Neural progenitor cell (in vitro differentiated cells): ENCODE measurements at regions not wholly inside any gene's neighbourhood (a gene's known extent, or its start where the extent isn't known, plus 50 kb on each side); places are given as distances from the start of the nearest gene placed in this dataset.
A peak's percentile ranks its signal among the peaks of the same experiment; 100 is the strongest.

Experiments used
- DNase-seq: peaks from one replicate; pipeline ENCODE4 v3.0.0-alpha.2; 2016; ENCODE audit warnings: low spot score
- H2AFZ ChIP-seq: fragments of 200-600 bp; sonication (generic); replicated peaks from 2 replicates; pipeline ENCODE4 v1.6.1; 2016; ENCODE audit warnings: antibody characterized with exemption
- H3F3A ChIP-seq: fragments of 200-600 bp; sonication (generic); 2 replicates; pipeline ENCODE4 v1.6.1; 2016; ENCODE audit warnings: antibody characterized with exemption, low read depth
- H3K27ac ChIP-seq: fragments of 200-600 bp; sonication (generic); 2 replicates; pipeline ENCODE4 v1.5.1; 2016; ENCODE audit warnings: mild to moderate bottlenecking
- H3K27me3 ChIP-seq: fragments of 200-600 bp; sonication (generic); 2 replicates; pipeline ENCODE4 v1.6.1; 2016; ENCODE audit warnings: mild to moderate bottlenecking, moderate library complexity
- H3K36me3 ChIP-seq: fragments of 200-600 bp; sonication (generic); 2 replicates; pipeline ENCODE4 v1.5.1; 2016
- H3K4me1 ChIP-seq: fragments of 200-600 bp; sonication (generic); 2 replicates; pipeline ENCODE4 v1.6.1; 2016; ENCODE audit warnings: mixed run types
- H3K4me2 ChIP-seq: fragments of 200-600 bp; sonication (generic); 2 replicates; pipeline ENCODE4 v1.6.1; 2016
- H3K4me3 ChIP-seq: fragments of 200-600 bp; sonication (generic); 2 replicates; pipeline ENCODE4 v1.5.1; 2016
- H3K79me2 ChIP-seq: fragments of 200-600 bp; sonication (generic); 2 replicates; pipeline ENCODE4 v1.6.1; 2016; ENCODE audit warnings: low read depth
- H3K9ac ChIP-seq: fragments of 200-600 bp; sonication (generic); 2 replicates; pipeline ENCODE4 v1.6.1; 2016
- H3K9me3 ChIP-seq: fragments of 200-600 bp; sonication (generic); 2 replicates; pipeline ENCODE4 v1.5.1; 2016; ENCODE audit warnings: low read depth
- H4K20me1 ChIP-seq: fragments of 200-600 bp; sonication (generic); 2 replicates; pipeline ENCODE4 v1.6.1; 2016; ENCODE audit warnings: low read depth
- H3K27ac Mint-ChIP-seq: 3 replicates; pipeline ENCODE4 v1.8.0; 2021; ENCODE audit warnings: mixed read lengths
- H3K27me3 Mint-ChIP-seq: 2 replicates; pipeline ENCODE4 v1.8.0; 2022; ENCODE audit warnings: low read depth, mild to moderate bottlenecking, inconsistent platforms, moderate library complexity, mixed read lengths; ENCODE audit not compliant: insufficient read depth
- H3K36me3 Mint-ChIP-seq: 3 replicates; pipeline ENCODE4 v1.8.0; 2021; ENCODE audit warnings: mixed read lengths
- H3K4me1 Mint-ChIP-seq: 3 replicates; pipeline ENCODE4 v1.8.0; 2021; ENCODE audit warnings: mixed read lengths
- H3K4me3 Mint-ChIP-seq: 3 replicates; pipeline ENCODE4 v1.8.0; 2021; ENCODE audit warnings: mild to moderate bottlenecking, moderate library complexity, mixed read lengths
- H3K9me3 Mint-ChIP-seq: 3 replicates; pipeline ENCODE4 v1.8.0; 2020; ENCODE audit warnings: mixed read lengths
- CTCF ChIP-seq: fragments of 200-600 bp; sonication (generic); IDR thresholded peaks from 2 replicates; pipeline ENCODE4 v1.5.1; 2017; ENCODE audit warnings: antibody characterized with exemption, mild to moderate bottlenecking
- EZH2 ChIP-seq: fragments of 200-600 bp; sonication (generic); IDR thresholded peaks from 2 replicates; pipeline ENCODE4 v1.6.1; 2017; ENCODE audit warnings: antibody characterized with exemption, mild to moderate bottlenecking, moderate library complexity
- EZH2phosphoT487 ChIP-seq: fragments of 200-600 bp; sonication (generic); IDR thresholded peaks from 2 replicates; pipeline ENCODE4 v1.6.1; 2017; ENCODE audit warnings: antibody characterized with exemption

- Histone ChIP-seq H3F3A (no peaks in the 10 kb centered on the region), H3K36me3 (no peaks in the 10 kb centered on the region), H3K79me2 (no peaks in the 10 kb centered on the region), H3K9me3 (no peaks in the 10 kb centered on the region), H3K27me3 (no peaks in the 10 kb centered on the region), H2AFZ (no peak overlapping the region), H3K9ac (no peak overlapping the region), H3K4me1 (no peaks in the 10 kb centered on the region), H3K4me3 (no peak overlapping the region), H4K20me1 (no peaks in the 10 kb centered on the region), H3K4me2 (no peak overlapping the region), H3K27ac (no peak overlapping the region)
- Mint-ChIP-seq H3K27me3 (peaks cover 7% of the 10 kb centered on the region), H3K4me1 (peaks cover 7% of the 10 kb centered on the region), H3K27ac (no peak overlapping the region), H3K9me3 (peaks cover 2% of the 10 kb centered on the region), H3K36me3 (no peaks in the 10 kb centered on the region), H3K4me3 (peak overlapping the region; percentile 50)
- TF ChIP-seq CTCF (no peak), EZH2 (no peak), EZH2phosphoT487 (no peak)
- no peak for DNase-seq
These were observed 57.5 kb upstream of the ZNF32 start for GRCh38 chr10:43706166-43706565.

- H3K36me3 ChIP-seq, result no peaks in the 10 kb centered on the region
- Mint-ChIP-seq H3K27ac (no peak overlapping the region), H3K27me3 (peaks cover 10% of the 10 kb centered on the region), H3K36me3 (no peaks in the 10 kb centered on the region), H3K4me3 (no peak overlapping the region), H3K9me3 (peaks cover 2% of the 10 kb centered on the region), H3K4me1 (peaks cover 12% of the 10 kb centered on the region)
- no peaks in the 10 kb centered on the region for H3K4me1 ChIP-seq
- DNase-seq, result no peak
- no peak overlapping the region for H3K27ac ChIP-seq
- H3K79me2 ChIP-seq, result no peaks in the 10 kb centered on the region
- H4K20me1 ChIP-seq, result no peaks in the 10 kb centered on the region
- no peaks in the 10 kb centered on the region for H3F3A ChIP-seq
- H3K9ac ChIP-seq, result no peak overlapping the region
- H3K4me3 ChIP-seq, result no peak overlapping the region
- no peaks in the 10 kb centered on the region for H3K27me3 ChIP-seq
- no peak overlapping the region for H3K4me2 ChIP-seq
- H2AFZ ChIP-seq, result no peak overlapping the region
- no peaks in the 10 kb centered on the region for H3K9me3 ChIP-seq
- TF ChIP-seq CTCF (no peak), EZH2phosphoT487 (no peak), EZH2 (no peak)
These were observed 54.6 kb upstream of the ZNF32 start for GRCh38 chr10:43703286-43703685.

- no peak overlapping the region for H2AFZ ChIP-seq
- no peak overlapping the region for H3K9ac ChIP-seq
- Mint-ChIP-seq H3K36me3 (no peaks in the 10 kb centered on the region), H3K27me3 (peaks cover 10% of the 10 kb centered on the region), H3K4me3 (no peak overlapping the region), H3K9me3 (peaks cover 2% of the 10 kb centered on the region), H3K4me1 (peaks cover 11% of the 10 kb centered on the region), H3K27ac (no peak overlapping the region)
- H3K9me3 ChIP-seq, result no peaks in the 10 kb centered on the region
- no peaks in the 10 kb centered on the region for H3K79me2 ChIP-seq
- no peaks in the 10 kb centered on the region for H3K27me3 ChIP-seq
- no peak overlapping the region for H3K4me2 ChIP-seq
- H3F3A ChIP-seq, result no peaks in the 10 kb centered on the region
- H3K4me1 ChIP-seq, result no peaks in the 10 kb centered on the region
- H3K36me3 ChIP-seq, result no peaks in the 10 kb centered on the region
- no peaks in the 10 kb centered on the region for H4K20me1 ChIP-seq
- no peak overlapping the region for H3K27ac ChIP-seq
- H3K4me3 ChIP-seq, result no peak overlapping the region
- no peak for TF ChIP-seq EZH2phosphoT487
- no peak for TF ChIP-seq CTCF
- no peak for TF ChIP-seq EZH2
- no peak for DNase-seq
These were observed 54.2 kb upstream of the ZNF32 start for GRCh38 chr10:43702936-43703281.
